GM18508 (cell line): ENCODE measurements at regions not wholly inside any gene's neighbourhood (a gene's known extent, or its start where the extent isn't known, plus 50 kb on each side); places are given as distances from the start of the nearest gene placed in this dataset.
"Not testable (repeated sequence)": the region's sequence is repeated elsewhere in the genome, so short reads cannot be mapped to it uniquely, and the experiment has no call there.

Experiments
- ATAC-seq: cut with Tn5 transposase; IDR thresholded peaks from one replicate; pipeline ENCODE4 v1.9.1; 2021; ENCODE audit warnings: moderate number of reproducible peaks; ENCODE audit not compliant: insufficient read depth, unreplicated experiment

DNA sequence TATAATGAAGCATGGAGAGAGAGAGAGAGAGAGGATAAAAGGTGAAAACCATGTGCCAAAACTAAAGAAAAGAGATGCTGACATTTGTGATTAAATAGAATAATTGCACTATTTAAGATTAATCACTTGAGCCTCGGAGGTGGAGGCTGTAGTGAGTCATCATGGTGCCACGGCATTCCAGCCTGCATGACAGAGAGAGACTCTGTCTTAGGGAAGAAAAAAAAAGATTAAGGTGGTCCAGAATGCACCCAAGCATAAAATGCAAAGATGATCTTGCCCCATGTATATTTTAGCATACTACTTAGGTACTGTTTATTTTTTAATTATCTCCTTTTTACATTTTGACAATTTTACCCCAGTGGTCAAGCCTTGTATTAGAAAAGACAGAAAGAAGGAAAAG lies 742.5 kb downstream of the SPATA31A1 start:
- ATAC-seq = not testable (repeated sequence)

GRCh38 chr9:40106003-40106782 lies 750.7 kb downstream of the SPATA31A1 start:
- not testable (repeated sequence) for ATAC-seq

GRCh38 chr9:40106783-40107248 lies 751.3 kb downstream of the SPATA31A1 start:
- not testable (repeated sequence) for ATAC-seq

- not testable (repeated sequence) for ATAC-seq
These were observed 751.8 kb downstream of the SPATA31A1 start for GRCh38 chr9:40107251-40107650.

- not testable (repeated sequence) for ATAC-seq
These were observed 753.0 kb downstream of the SPATA31A1 start for GRCh38 chr9:40108465-40108864.

GRCh38 chr9:40110751-40111150 lies 755.3 kb downstream of the SPATA31A1 start:
- ATAC-seq = not testable (repeated sequence)

- not testable (repeated sequence) for ATAC-seq
These were observed 756.1 kb downstream of the SPATA31A1 start for GRCh38 chr9:40111571-40111970.

DNA sequence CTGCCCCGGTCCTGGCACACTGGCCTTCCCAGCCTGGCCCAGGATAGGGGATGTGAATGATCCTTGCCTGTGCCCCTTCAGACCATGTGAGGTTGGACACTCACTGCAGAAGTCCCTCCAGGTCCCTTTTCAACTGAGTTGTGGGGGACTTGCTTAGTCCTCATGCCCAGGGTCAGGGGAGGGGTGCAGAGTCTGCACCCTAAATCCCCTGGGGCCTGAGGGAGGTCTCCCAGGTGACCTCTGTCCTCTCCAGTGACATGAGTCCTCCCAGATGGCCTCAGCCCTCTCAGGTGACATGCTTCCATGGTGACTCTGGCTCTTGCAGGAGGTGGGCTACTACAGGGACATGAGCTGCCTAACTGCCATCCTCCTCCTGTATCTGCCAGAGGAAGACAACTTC lies 775.1 kb downstream of the SPATA31A1 start:
- not testable (repeated sequence) for ATAC-seq

- peak; percentile 68 for ATAC-seq
These were observed 813.7 kb downstream of the SPATA31A1 start for GRCh38 chr9:40169204-40169603.

- ATAC-seq = not testable (repeated sequence)
These were observed 817.8 kb downstream of the SPATA31A1 start for GRCh38 chr9:40173316-40173715.

GRCh38 chr9:40174035-40174434 lies 818.6 kb downstream of the SPATA31A1 start:
- not testable (repeated sequence) for ATAC-seq

- not testable (repeated sequence) for ATAC-seq
These were observed 821.9 kb downstream of the SPATA31A1 start for GRCh38 chr9:40177403-40177802.

- ATAC-seq = not testable (repeated sequence)
These were observed 835.9 kb downstream of the SPATA31A1 start for GRCh38 chr9:40191403-40191802.

- ATAC-seq = not testable (repeated sequence)
These were observed 836.7 kb downstream of the SPATA31A1 start for GRCh38 chr9:40192162-40192561.

DNA sequence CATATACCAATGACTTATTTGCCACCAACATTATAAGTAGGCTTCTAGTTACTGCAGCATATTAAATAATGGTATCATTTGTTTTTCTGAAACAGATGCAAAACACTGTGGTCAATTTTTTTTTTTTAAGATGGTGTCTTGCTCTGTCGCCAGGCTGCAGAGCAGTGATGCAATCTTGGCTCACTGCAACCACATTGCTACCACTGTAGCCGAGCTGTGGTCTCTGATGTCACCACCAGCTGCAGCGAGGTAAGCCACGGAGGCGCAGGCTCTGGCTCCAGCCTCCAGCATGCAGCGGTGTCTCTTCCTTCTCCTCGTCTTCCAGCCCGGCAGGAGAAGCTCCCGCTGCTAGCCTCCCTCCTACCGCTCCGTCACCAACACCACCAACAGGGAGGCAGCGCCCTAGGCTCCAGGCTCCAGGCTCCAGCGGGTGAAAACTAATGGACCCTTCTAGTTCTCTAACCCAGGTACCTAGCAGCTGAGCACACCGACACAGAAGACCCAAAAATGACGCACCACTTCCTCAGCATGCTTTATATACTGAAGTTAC lies 840.8 kb downstream of the SPATA31A1 start:
- not testable (repeated sequence) for ATAC-seq

- not testable (repeated sequence) for ATAC-seq
These were observed 841.3 kb downstream of the SPATA31A1 start for GRCh38 chr9:40196803-40197202.

GRCh38 chr9:40221596-40222233 lies 866.2 kb downstream of the SPATA31A1 start:
- ATAC-seq = not testable (repeated sequence)

- not testable (repeated sequence) for ATAC-seq
These were observed 867.2 kb downstream of the SPATA31A1 start for GRCh38 chr9:40222617-40223200.

- ATAC-seq = not testable (repeated sequence)
These were observed 867.9 kb downstream of the SPATA31A1 start for GRCh38 chr9:40223353-40223752.
